Suprapubic skin (tissue), 4 donors: ENCODE measurements at regions not wholly inside any gene's neighbourhood (a gene's known extent, or its start where the extent isn't known, plus 50 kb on each side); places are given as distances from the start of the nearest gene placed in this dataset.

ENCODE experiments used
- DNase-seq, 2 donors: peaks; one replicate each; pipeline ENCODE4 v3.0.0-alpha.2; 2019; ENCODE audit warnings: low spot score in 2 of 2
- H3K27ac ChIP-seq: fragments of 200-600 bp; sonication (generic); one replicate; pipeline ENCODE4 v1.5.1; 2019
- H3K27me3 ChIP-seq: fragments of 200-600 bp; sonication (generic); one replicate; pipeline ENCODE4 v1.5.1; 2019
- H3K36me3 ChIP-seq: fragments of 200-600 bp; sonication (generic); one replicate; pipeline ENCODE4 v1.5.1; 2019
- H3K4me1 ChIP-seq: fragments of 200-600 bp; sonication (generic); one replicate; pipeline ENCODE4 v1.5.1; 2019
- H3K4me3 ChIP-seq: fragments of 200-600 bp; sonication (generic); one replicate; pipeline ENCODE4 v1.5.1; 2019; ENCODE audit warnings: mild to moderate bottlenecking
- H3K9me3 ChIP-seq: fragments of 200-600 bp; sonication (generic); one replicate; pipeline ENCODE4 v1.5.1; 2019
- CTCF ChIP-seq, 2 donors: fragments of 200-600 bp in 1 of 2; fragments of 450-650 bp in 1 of 2; sonication (generic) in 1 of 2; IDR thresholded peaks; one replicate each; pipeline ENCODE4 v1.5.1; 2016 to 2019; ENCODE audit warnings: antibody characterized with exemption in 2 of 2, mild to moderate bottlenecking in 1 of 2, moderate library complexity in 1 of 2
- EP300 ChIP-seq: sonication (generic); formaldehyde crosslinking; IDR thresholded peaks from one replicate; pipeline ENCODE4 v1.6.1; 2017; ENCODE audit warnings: antibody characterized with exemption
- POLR2A ChIP-seq, 2 donors: fragments of 450-650 bp; IDR thresholded peaks; one replicate each; pipeline ENCODE4 v1.6.1; 2017; ENCODE audit warnings: antibody characterized with exemption in 2 of 2, mild to moderate bottlenecking in 2 of 2, moderate library complexity in 2 of 2
- POLR2AphosphoS5 ChIP-seq, 3 donors: sonication (generic); formaldehyde crosslinking; IDR thresholded peaks; one replicate each; pipeline ENCODE4 v1.6.1; 2017; ENCODE audit warnings: antibody characterized with exemption in 3 of 3
- WGBS: methylation state at CpG from one replicate; pipeline ENCODE4 v1.1.5; 2018; 5-methylcytosine and 5-hydroxymethylcytosine counted together

- DNase-seq = peak in 1 of 2 donors; percentile 4
- no peak overlapping the region for H3K27ac ChIP-seq
- WGBS = 82% methylated on average over 7 of the region's 7 CpGs
- no peaks in the 10 kb centered on the region for H3K9me3 ChIP-seq
- TF ChIP-seq POLR2A (IDR thresholded peaks at IDR 0.05) (no peak), CTCF (IDR thresholded peaks at IDR 0.05) (no peak), EP300 (no peak), POLR2AphosphoS5 (IDR thresholded peaks at IDR 0.05) (no peak)
- H3K27me3 ChIP-seq = no peaks in the 10 kb centered on the region
- no peak overlapping the region for H3K4me3 ChIP-seq
- H3K4me1 ChIP-seq = no peaks in the 10 kb centered on the region
- H3K36me3 ChIP-seq = no peaks in the 10 kb centered on the region
These were observed 122.6 kb downstream of the BTBD3 start for GRCh38 chr20:12040261-12040660.

GRCh38 chr20:12044969-12045368 lies 127.3 kb downstream of the BTBD3 start:
- Histone ChIP-seq H3K27me3 (no peaks in the 10 kb centered on the region), H3K27ac (no peak overlapping the region), H3K36me3 (no peaks in the 10 kb centered on the region), H3K4me3 (no peak overlapping the region), H3K4me1 (no peaks in the 10 kb centered on the region), H3K9me3 (no peaks in the 10 kb centered on the region)
- no peak for DNase-seq
- TF ChIP-seq CTCF (IDR thresholded peaks at IDR 0.05) (no peak), POLR2A (IDR thresholded peaks at IDR 0.05) (no peak), EP300 (no peak)

GRCh38 chr20:12047838-12048432 lies 130.2 kb downstream of the BTBD3 start:
- Histone ChIP-seq H3K4me1 (no peaks in the 10 kb centered on the region), H3K27ac (no peak overlapping the region), H3K4me3 (no peak overlapping the region), H3K36me3 (no peaks in the 10 kb centered on the region), H3K9me3 (no peaks in the 10 kb centered on the region), H3K27me3 (no peaks in the 10 kb centered on the region)
- TF ChIP-seq CTCF (IDR thresholded peaks at IDR 0.05) = no peak
- no peak for TF ChIP-seq POLR2A (IDR thresholded peaks at IDR 0.05)
- no peak for TF ChIP-seq EP300
- TF ChIP-seq POLR2AphosphoS5 (IDR thresholded peaks at IDR 0.05) = no peak
- WGBS = 100% methylated on average over 1 of the region's 1 CpG
- peak in 1 of 2 donors; percentile 21 for DNase-seq

- WGBS = 100% methylated on average over 2 of the region's 2 CpGs
- TF ChIP-seq POLR2A (IDR thresholded peaks at IDR 0.05) (no peak), EP300 (no peak), POLR2AphosphoS5 (IDR thresholded peaks at IDR 0.05) (no peak), CTCF (IDR thresholded peaks at IDR 0.05) (no peak)
- peak in 1 of 2 donors; percentile 4 for DNase-seq
These were observed 131.4 kb downstream of the BTBD3 start for GRCh38 chr20:12049125-12049524.

GRCh38 chr20:12051206-12052163 lies 133.8 kb downstream of the BTBD3 start:
- Histone ChIP-seq H3K27me3 (no peaks in the 10 kb centered on the region), H3K4me1 (no peaks in the 10 kb centered on the region), H3K9me3 (no peaks in the 10 kb centered on the region), H3K4me3 (no peak overlapping the region), H3K27ac (no peak overlapping the region), H3K36me3 (no peaks in the 10 kb centered on the region)
- no peak for DNase-seq
- no peak for TF ChIP-seq CTCF (IDR thresholded peaks at IDR 0.05)
- TF ChIP-seq POLR2AphosphoS5 (IDR thresholded peaks at IDR 0.05) = no peak
- TF ChIP-seq POLR2A (IDR thresholded peaks at IDR 0.05) = no peak
- TF ChIP-seq EP300 = no peak
- WGBS = 79% methylated on average over 9 of the region's 9 CpGs

More at GRCh38 chr20:12049125-12049524, 131.4 kb downstream of the BTBD3 start:
- H3K4me1 ChIP-seq = no peaks in the 10 kb centered on the region
- no peaks in the 10 kb centered on the region for H3K27me3 ChIP-seq
- H3K36me3 ChIP-seq = no peaks in the 10 kb centered on the region
- no peak overlapping the region for H3K27ac ChIP-seq
- no peak overlapping the region for H3K4me3 ChIP-seq
- no peaks in the 10 kb centered on the region for H3K9me3 ChIP-seq
